ENCODE measurements at regions not wholly inside any gene's neighbourhood (a gene's known extent, or its start where the extent isn't known, plus 50 kb on each side); places are given as distances from the start of the nearest gene placed in this dataset.

- TF ChIP-seq, protein P1, sequence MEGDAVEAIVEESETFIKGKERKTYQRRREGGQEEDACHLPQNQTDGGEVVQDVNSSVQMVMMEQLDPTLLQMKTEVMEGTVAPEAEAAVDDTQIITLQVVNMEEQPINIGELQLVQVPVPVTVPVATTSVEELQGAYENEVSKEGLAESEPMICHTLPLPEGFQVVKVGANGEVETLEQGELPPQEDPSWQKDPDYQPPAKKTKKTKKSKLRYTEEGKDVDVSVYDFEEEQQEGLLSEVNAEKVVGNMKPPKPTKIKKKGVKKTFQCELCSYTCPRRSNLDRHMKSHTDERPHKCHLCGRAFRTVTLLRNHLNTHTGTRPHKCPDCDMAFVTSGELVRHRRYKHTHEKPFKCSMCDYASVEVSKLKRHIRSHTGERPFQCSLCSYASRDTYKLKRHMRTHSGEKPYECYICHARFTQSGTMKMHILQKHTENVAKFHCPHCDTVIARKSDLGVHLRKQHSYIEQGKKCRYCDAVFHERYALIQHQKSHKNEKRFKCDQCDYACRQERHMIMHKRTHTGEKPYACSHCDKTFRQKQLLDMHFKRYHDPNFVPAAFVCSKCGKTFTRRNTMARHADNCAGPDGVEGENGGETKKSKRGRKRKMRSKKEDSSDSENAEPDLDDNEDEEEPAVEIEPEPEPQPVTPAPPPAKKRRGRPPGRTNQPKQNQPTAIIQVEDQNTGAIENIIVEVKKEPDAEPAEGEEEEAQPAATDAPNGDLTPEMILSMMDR (IDR thresholded peaks at IDR 0.05; ENCODE audit: low read depth, low read length), result no peak
- no peak for TF ChIP-seq EZH2phosphoT487 (IDR thresholded peaks at IDR 0.05; ENCODE audit: low read depth)
These were observed 235.2 kb downstream of the OR4C45 start for GRCh38 chr11:50267851-50268250.

Measured in OCI-LY3 (cell line).